ENCODE measurements at regions not wholly inside any gene's neighbourhood (a gene's known extent, or its start where the extent isn't known, plus 50 kb on each side); places are given as distances from the start of the nearest gene placed in this dataset.

DNA sequence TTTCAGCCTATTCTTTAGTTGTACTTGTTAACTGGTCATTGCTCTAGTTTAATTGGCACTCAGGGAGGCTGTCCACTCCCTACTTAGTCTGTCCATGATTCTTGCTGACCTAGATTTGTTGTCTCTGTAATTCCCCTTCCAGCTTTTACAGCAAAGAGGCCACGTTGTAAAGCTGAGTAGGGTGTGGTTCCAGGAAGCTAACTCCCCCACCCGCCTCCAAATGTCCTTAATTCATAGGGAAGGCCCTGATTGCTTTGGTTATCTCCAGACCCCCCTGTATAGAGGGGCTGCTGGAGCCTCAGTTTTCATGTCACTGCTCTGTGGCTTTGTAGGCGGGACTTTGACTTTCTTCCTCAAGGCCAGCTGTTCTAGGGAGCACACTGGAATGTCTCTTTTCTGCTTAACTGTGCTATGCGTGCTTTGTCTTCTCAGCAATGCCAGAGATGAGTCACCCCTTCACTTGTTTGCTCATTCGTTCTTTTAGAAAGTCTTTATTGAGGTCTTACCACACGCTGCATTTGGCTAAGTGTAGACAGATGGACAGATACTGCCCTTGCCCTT, 175.1 kb upstream of the JAG1 start (continued):
- TF ChIP-seq, protein P1, sequence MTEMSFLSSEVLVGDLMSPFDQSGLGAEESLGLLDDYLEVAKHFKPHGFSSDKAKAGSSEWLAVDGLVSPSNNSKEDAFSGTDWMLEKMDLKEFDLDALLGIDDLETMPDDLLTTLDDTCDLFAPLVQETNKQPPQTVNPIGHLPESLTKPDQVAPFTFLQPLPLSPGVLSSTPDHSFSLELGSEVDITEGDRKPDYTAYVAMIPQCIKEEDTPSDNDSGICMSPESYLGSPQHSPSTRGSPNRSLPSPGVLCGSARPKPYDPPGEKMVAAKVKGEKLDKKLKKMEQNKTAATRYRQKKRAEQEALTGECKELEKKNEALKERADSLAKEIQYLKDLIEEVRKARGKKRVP (CRISPR knock-in tag; IDR thresholded peaks at IDR 0.05): peak in 1 of 2 experiments; percentile 13; a peak in 1 of 4 replicates
- TF ChIP-seq ELF3 (CRISPR knock-in tag; IDR thresholded peaks at IDR 0.05): peak; percentile 26; the same call in 1 of the 2 replicates
- no peak for TF ChIP-seq ZNF354B (CRISPR knock-in tag; IDR thresholded peaks at IDR 0.05)
- TF ChIP-seq, protein P2, sequence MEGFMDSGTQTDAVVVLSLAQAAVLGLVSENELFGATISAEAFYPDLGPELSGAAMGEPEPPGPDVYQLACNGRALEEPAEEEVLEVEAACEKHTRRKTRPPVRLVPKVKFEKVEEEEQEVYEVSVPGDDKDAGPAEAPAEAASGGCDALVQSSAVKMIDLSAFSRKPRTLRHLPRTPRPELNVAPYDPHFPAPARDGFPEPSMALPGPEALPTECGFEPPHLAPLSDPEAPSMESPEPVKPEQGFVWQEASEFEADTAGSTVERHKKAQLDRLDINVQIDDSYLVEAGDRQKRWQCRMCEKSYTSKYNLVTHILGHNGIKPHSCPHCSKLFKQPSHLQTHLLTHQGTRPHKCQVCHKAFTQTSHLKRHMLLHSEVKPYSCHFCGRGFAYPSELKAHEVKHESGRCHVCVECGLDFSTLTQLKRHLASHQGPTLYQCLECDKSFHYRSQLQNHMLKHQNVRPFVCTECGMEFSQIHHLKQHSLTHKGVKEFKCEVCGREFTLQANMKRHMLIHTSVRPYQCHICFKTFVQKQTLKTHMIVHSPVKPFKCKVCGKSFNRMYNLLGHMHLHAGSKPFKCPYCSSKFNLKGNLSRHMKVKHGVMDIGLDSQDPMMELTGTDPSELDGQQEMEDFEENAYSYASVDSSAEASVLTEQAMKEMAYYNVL (CRISPR knock-in tag; IDR thresholded peaks at IDR 0.05; ENCODE audit: borderline replicate concordance): peak; percentile 65; the same call in 1 of the 2 replicates
- TF ChIP-seq, protein P3, sequence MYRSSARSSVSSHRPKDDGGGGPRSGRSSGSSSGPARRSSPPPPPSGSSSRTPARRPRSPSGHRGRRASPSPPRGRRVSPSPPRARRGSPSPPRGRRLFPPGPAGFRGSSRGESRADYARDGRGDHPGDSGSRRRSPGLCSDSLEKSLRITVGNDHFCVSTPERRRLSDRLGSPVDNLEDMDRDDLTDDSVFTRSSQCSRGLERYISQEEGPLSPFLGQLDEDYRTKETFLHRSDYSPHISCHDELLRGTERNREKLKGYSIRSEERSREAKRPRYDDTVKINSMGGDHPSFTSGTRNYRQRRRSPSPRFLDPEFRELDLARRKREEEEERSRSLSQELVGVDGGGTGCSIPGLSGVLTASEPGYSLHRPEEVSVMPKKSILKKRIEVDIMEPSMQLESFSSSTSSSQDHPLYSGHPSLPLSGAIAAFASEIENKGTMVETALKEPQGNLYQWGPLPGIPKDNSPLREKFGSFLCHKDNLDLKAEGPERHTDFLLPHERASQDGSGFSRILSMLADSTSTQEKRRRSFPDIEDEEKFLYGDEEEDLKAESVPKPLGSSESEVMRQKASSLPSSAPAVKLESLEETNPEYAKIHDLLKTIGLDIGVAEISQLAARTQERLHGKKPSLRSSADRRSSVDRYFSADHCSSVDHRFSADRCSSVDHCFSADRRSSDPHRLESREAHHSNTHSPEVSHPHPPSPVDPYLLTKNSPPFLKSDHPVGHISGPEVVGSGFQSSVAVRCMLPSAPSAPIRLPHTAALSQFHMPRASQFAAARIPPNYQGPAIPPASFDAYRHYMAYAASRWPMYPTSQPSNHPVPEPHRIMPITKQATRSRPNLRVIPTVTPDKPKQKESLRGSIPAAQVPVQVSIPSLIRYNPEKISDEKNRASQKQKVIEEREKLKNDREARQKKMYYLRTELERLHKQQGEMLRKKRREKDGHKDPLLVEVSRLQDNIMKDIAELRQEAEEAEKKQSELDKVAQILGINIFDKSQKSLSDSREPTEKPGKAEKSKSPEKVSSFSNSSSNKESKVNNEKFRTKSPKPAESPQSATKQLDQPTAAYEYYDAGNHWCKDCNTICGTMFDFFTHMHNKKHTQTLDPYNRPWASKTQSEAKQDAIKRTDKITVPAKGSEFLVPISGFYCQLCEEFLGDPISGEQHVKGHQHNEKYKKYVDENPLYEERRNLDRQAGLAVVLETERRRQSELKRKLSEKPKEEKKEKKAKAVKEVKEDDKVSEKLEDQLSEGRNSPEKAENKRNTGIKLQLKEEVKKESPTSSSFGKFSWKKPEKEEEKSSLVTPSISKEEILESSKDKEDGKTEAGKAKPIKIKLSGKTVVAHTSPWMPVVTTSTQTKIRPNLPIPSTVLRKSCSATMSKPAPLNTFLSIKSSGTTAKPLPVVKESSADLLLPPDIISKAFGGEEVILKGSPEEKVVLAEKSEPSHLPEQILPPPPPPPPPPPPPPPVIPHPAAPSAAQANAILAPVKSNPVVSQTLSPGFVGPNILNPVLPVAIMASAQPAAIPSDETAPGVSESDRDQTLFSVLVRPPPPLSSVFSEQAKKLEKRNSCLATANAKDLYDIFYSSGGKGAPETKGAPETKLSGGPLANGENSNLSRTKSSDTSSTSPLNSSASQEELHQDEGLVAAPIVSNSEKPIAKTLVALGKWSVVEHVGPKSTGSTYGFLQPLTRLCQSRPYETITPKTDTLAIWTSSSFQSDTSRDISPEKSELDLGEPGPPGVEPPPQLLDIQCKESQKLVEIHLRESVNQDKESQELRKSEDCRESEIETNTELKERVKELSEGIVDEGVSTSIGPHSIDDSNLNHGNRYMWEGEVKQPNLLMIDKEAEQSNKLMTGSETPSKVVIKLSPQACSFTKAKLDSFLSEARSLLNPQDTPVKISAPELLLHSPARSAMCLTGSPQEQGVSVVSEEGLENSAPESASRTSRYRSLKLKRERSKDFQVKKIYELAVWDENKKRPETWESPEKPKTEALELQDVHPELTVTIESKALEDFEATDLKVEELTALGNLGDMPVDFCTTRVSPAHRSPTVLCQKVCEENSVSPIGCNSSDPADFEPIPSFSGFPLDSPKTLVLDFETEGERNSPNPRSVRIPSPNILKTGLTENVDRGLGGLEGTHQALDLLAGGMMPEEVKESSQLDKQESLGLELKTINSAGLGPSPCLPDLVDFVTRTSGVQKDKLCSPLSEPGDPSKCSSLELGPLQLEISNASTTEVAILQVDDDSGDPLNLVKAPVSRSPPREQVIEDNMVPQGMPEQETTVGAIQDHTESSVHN (CRISPR knock-in tag; IDR thresholded peaks at IDR 0.05): no peak
- peak in 1 of 2 experiments; percentile 71; a peak in 2 of 4 replicates for TF ChIP-seq EP300 (IDR thresholded peaks at IDR 0.05; ENCODE audit: low read depth in 2 of 2, low read length in 2 of 2)
- peak; percentile 18; the same call in 1 of the 2 replicates for TF ChIP-seq EP300 (CRISPR knock-in tag; IDR thresholded peaks at IDR 0.05; ENCODE audit: borderline replicate concordance)
- 0 out of 2 replicates have a peak, but pooled peaks have one; percentile 18 for TF ChIP-seq DMAP1 (CRISPR knock-in tag; IDR thresholded peaks at IDR 0.05)
- peak; percentile 89 for TF ChIP-seq JUNB (CRISPR knock-in tag; IDR thresholded peaks at IDR 0.05; ENCODE audit: borderline replicate concordance)
- peak; percentile 85 for TF ChIP-seq FOSL1 (CRISPR knock-in tag; IDR thresholded peaks at IDR 0.05; ENCODE audit: borderline replicate concordance)
- 0 out of 2 replicates have a peak, but pooled peaks have one; percentile 25 for TF ChIP-seq TBX2 (CRISPR knock-in tag; IDR thresholded peaks at IDR 0.05; ENCODE audit: borderline replicate concordance)
- TF ChIP-seq RBAK (CRISPR knock-in tag; IDR thresholded peaks at IDR 0.05): no peak
